ENCODE measurements at regions not wholly inside any gene's neighbourhood (a gene's known extent, or its start where the extent isn't known, plus 50 kb on each side); places are given as distances from the start of the nearest gene placed in this dataset.

- no peaks in the 10 kb centered on the region for H3K36me3 ChIP-seq
- WGBS, 5 donors = 85 to 91% (median 90%) methylated on average over 4 of the region's 4 CpGs
- H3K4me1 ChIP-seq = no peaks in the 10 kb centered on the region
- intact Hi-C loops (cut with DNase I; ENCODE audit: low total_unique reads) = no loop called here
- H3K27ac ChIP-seq = no peak overlapping the region
- no peak overlapping the region for H3K4me3 ChIP-seq
- H3K27me3 ChIP-seq (replicated peaks in 1 of 7) = peaks cover 0 to 4% (median 0%) of the 10 kb centered on the region in 7 donors
- no peaks in the 10 kb centered on the region for H3K9me3 ChIP-seq
- TF ChIP-seq CTCF (IDR thresholded peaks at IDR 0.05 in 8 of 11, conservative IDR thresholded peaks at IDR 0.05 in 3 of 11) (no peak), POLR2AphosphoS5 (IDR thresholded peaks at IDR 0.05) (no peak), POLR2A (IDR thresholded peaks at IDR 0.05) (no peak)
- DNase-seq = no peak
These were observed 50.9 kb upstream of the PKP2 start for GRCh38 chr12:32947206-32948067.

GRCh38 chr12:32946504-32947131, 50.0 kb upstream of the PKP2 start:
- intact Hi-C loops (cut with DNase I; ENCODE audit: low total_unique reads) = no loop called here
- Histone ChIP-seq H3K9me3 (no peaks in the 10 kb centered on the region), H3K4me3 (no peak overlapping the region), H3K27ac (no peak overlapping the region), H3K36me3 (no peaks in the 10 kb centered on the region), H3K27me3 (replicated peaks in 1 of 7) (no peaks in the 10 kb centered on the region), H3K4me1 (no peaks in the 10 kb centered on the region)
- 66 to 79% (median 72%) methylated on average over 6 of the region's 6 CpGs for WGBS, 5 donors
- DNase-seq = no peak
- TF ChIP-seq POLR2A (IDR thresholded peaks at IDR 0.05) = no peak
- TF ChIP-seq CTCF (IDR thresholded peaks at IDR 0.05 in 8 of 11, conservative IDR thresholded peaks at IDR 0.05 in 3 of 11) = no peak

Data from spleen (tissue), 11 donors.